ENCODE measurements at regions not wholly inside any gene's neighbourhood (a gene's known extent, or its start where the extent isn't known, plus 50 kb on each side); places are given as distances from the start of the nearest gene placed in this dataset.

DNA sequence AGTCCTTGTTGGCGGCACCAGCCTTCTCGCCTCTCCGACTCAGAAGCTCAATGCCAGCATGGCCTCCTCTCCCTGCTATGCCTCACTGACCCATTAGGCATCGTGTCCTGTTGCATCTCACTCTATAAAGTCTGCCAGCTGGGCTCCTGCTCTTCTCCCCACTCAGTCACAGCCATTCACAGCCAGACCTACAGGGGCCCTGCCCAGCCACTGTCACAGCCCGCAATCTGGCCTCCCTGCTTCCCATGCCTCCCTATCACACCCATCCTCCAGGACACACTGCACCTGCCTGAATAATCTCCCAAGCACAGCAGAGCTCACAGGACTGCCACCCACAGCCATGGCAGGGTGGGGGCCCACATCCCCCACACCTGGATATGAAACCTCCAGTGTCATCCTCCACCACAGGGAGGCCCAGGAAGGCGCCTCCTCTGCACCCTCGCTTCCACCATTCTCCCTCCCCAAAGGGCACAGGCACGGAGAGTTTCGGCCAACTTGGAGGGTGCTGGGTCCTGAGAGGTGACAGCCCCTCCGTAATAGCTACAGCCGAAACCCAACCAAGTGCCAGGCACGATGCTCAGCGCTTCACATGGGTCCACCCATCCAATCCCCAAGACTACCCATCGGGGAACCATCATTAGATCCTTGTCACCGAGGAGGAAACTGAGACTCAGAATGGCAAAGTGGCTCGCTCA, 370.3 kb downstream of the BCL11B start:
- TF ChIP-seq, protein P1, sequence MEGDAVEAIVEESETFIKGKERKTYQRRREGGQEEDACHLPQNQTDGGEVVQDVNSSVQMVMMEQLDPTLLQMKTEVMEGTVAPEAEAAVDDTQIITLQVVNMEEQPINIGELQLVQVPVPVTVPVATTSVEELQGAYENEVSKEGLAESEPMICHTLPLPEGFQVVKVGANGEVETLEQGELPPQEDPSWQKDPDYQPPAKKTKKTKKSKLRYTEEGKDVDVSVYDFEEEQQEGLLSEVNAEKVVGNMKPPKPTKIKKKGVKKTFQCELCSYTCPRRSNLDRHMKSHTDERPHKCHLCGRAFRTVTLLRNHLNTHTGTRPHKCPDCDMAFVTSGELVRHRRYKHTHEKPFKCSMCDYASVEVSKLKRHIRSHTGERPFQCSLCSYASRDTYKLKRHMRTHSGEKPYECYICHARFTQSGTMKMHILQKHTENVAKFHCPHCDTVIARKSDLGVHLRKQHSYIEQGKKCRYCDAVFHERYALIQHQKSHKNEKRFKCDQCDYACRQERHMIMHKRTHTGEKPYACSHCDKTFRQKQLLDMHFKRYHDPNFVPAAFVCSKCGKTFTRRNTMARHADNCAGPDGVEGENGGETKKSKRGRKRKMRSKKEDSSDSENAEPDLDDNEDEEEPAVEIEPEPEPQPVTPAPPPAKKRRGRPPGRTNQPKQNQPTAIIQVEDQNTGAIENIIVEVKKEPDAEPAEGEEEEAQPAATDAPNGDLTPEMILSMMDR (IDR thresholded peaks at IDR 0.05) = no peak
- no peak for TF ChIP-seq ZFX (IDR thresholded peaks at IDR 0.05; ENCODE audit: borderline replicate concordance)
